HG02623 (cell line): ENCODE measurements at regions not wholly inside any gene's neighbourhood (a gene's known extent, or its start where the extent isn't known, plus 50 kb on each side); places are given as distances from the start of the nearest gene placed in this dataset.

Experiments used
- ATAC-seq: cut with Tn5 transposase; IDR thresholded peaks from one replicate; pipeline ENCODE4 v1.9.1; 2021; ENCODE audit warnings: moderate library complexity; ENCODE audit not compliant: unreplicated experiment

DNA sequence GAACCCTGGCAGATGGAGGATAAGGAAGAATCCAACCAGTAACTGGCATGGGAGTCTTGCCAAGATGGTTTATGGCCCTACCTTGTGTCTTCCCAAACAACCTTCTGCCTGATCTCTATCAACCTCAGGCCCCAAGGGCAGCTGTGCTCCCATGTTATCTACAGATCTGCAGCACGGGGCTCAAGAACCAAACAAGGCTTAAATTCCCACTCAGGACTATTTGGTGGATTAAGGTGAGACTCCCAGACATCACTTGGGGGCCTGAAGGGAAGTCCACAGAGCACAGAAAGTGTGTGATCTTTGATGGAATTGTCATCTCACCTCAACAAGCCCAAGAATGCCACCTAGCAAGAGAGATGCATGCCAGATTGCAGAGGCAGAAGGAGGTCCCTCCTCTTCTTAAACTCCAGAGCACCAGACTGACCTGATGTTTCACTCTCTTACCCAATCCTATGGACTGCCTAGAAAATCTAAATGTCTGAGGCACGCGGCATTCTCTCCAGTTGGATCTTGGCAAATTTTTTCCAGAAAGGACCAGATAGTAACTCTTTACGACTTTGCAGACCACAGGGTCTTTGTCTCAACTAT, 759.5 kb upstream of the TBX3 start:
- ATAC-seq = no peak

DNA sequence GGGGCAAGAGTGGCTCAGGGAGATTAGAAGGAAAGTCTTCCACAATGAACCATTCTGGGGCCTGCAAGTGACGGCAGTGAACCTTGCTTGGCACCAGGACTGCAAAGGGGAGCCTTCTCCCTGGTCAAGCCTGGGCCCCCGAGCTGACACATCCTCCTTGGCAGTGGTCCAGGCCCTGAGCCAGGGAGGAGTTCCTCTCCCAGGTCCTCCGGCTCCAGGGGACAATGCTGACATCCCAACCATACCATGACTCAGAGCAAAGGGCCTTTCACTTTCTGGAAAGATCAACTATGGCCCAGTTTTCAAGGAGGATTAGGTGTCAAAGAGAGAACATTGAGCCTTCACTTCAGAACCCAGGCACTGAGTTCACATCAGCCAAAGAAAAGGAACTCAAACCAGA, 756.5 kb upstream of the TBX3 start:
- ATAC-seq = no peak

- ATAC-seq = no peak
Measured at GRCh38 chr12:115439008-115439601, 755.1 kb upstream of the TBX3 start.

- no peak for ATAC-seq
Measured at GRCh38 chr12:115438314-115438713, 754.3 kb upstream of the TBX3 start.

DNA sequence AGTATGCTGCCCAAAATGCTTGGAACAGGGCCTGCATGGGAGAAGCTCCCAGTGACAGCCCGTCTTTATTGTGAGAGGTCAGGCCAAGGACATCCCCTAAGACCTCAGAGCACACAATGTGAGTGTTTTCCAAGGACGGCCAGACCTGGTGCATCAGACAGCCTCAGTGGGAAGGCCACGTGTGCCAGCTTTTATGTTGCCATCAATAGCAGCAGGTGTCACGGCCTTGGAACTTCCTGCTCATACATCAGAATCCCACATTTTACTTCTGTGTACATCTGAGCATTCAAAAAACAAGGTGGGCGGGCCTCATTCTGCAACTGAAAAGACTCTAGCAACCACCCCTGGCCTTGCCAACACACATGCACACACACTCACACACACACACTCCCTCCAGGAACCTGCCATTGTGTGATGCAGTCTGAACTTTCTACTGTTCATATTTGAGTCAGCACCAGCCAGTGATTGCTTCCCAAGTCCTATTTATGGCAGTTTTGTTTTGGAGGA, 753.1 kb upstream of the TBX3 start:
- ATAC-seq = no peak

DNA sequence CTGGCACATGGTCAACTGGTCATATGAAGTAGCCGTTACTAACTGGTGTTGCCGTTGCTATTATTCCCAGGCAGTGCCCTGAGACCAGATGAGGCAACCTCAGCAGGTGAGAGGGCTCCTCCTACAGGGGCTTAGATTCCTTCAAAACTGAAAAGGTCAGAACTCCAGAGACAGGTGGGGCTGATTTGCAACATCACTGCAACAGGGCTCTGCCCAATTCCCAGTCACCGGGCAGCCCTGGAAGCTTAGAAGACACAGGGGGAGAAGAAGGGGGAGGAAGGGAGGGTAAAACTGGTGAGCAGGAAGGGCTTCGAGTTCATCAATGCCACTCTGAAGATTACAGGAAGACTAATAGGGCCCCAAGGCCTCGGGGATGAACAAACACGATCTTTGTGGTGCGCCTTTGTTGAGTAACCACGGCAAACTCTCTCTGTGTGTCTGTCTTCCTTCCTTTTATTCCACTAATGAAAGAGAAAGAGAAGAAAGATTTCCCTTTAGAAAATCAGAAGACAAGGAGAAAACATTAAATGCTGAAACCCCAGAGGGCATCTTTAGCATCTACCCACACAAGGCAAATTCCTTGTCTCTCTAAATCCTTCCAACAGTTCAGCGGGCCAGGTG, 749.1 kb upstream of the TBX3 start:
- no peak for ATAC-seq

DNA sequence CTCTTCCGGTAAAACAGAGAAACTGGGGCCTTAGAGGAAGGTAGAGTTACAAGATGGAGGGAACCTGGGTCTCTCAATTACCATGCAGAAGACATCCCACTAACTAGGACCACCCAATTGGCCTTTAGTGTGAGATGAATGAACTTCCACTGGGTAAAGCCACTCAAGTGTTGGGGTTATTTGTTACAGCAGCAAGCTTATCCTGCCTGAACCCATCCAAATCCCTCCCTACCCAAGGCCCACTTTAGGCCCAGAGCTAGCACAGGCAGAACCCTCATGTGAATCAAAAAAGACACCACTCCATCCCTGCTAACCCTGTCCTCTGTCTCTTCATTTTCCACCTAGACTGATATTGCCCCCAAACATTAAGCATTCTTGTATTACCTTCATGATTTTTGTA, 746.7 kb upstream of the TBX3 start:
- ATAC-seq = no peak

DNA sequence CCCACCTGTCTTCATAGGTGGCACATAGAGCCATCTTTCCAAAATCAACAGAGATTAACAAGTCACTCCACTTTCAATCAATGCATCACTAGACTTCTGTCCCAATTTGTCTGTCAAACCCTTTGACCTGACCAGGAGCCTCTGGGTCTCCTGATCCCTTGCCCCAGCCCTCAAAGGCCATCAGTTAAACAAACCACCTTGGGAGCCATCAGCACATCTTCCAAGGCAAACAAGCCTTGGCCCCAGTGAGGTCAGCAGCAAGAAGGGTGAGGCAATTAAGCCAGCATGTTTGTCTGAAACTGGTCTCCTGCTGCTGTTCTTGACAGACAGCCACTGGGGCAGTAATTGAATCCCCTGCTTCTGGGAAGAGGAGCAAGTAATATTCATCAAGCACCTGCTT, 742.8 kb upstream of the TBX3 start:
- ATAC-seq = no peak

- no peak for ATAC-seq
Measured at GRCh38 chr12:115424003-115424402, 740.0 kb upstream of the TBX3 start.

DNA sequence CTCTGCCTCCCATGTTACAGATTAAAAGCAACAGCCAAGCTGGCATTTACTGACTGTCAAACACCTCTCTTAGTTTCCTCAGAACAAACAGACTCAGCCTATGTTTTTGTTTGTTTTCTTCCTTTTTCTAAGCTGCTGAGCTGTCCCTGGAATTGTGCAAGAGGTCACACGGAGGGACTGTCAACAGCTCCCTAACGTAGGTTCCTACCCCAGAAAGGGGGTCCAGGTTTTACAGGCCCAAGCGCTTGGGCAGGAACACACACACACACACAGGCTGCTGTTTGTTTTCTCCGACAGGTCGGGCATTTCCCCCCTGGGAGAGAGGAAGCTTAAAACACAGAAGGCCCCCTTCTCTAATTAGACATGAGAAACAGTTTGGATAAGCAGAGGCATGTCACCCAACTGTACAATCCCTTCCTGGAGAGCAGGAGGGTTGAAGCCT, 739.6 kb upstream of the TBX3 start:
- ATAC-seq = no peak

GRCh38 chr12:115422845-115423545, 739.0 kb upstream of the TBX3 start:
- no peak for ATAC-seq

- ATAC-seq = no peak
Measured at GRCh38 chr12:115421796-115422709, 738.1 kb upstream of the TBX3 start.

GRCh38 chr12:115421350-115421749, 737.4 kb upstream of the TBX3 start:
- no peak for ATAC-seq

DNA sequence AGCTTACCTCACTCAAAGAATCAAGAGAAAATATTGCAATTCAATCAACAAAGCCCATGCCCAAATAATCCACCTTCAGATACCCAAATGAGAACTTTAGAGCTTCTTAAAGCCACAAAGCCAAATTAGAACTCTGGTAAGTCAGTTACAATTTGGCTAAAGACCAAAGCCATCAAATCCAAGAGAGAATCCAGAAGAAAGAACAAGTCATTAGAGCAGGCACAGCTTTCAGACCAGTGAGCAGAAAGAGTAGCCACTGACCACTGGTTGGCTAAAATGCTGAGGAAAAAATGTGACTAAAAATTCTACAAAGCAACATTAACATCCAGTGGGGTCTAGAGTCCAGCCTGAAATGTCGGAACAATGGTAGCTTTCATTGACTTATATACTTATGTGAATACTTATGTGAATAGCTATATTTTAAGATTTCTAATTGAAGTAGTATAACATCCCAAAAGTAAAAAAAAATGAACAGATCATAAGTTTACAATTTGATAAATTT, 735.2 kb upstream of the TBX3 start:
- ATAC-seq = no peak

DNA sequence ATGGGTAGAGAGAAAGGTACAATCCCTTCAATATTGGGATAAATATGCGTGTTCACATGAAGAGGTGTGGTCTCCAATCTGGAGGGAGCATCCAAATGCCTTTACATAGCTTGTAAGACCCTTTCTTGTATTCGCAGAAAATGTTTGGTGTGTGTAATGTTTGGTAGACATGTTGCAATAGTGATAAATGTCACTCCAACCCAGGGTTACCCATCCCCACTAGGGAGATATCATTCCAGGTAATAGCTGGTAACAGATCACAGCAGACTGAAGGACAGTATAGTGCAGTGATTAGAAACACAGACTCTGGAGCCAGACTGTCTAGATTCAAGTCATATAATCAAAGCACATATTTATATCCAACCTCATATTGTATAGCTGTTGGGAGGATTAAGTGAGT, 733.6 kb upstream of the TBX3 start:
- no peak for ATAC-seq

- no peak for ATAC-seq
Measured at GRCh38 chr12:115416869-115417268, 732.9 kb upstream of the TBX3 start.

- no peak for ATAC-seq
Measured at GRCh38 chr12:115413626-115414025, 729.7 kb upstream of the TBX3 start.

GRCh38 chr12:115412831-115413230, 728.9 kb upstream of the TBX3 start:
- ATAC-seq = no peak

GRCh38 chr12:115411121-115411520, 727.1 kb upstream of the TBX3 start:
- ATAC-seq = no peak

GRCh38 chr12:115408642-115409041, 724.7 kb upstream of the TBX3 start:
- ATAC-seq = no peak

- ATAC-seq = no peak
Measured at GRCh38 chr12:115407723-115408122, 723.7 kb upstream of the TBX3 start.
